ENCODE measurements at regions not wholly inside any gene's neighbourhood (a gene's known extent, or its start where the extent isn't known, plus 50 kb on each side); places are given as distances from the start of the nearest gene placed in this dataset.

- no peak overlapping the region for H3K56ac ChIP-seq (ENCODE audit: insufficient read length, low read depth, low read length)
- no peaks in the 10 kb centered on the region for H4K20me1 ChIP-seq (ENCODE audit: control insufficient read depth, insufficient read depth, insufficient read length)
- Mint-ChIP-seq H3K9me3 (peaks cover 2% of the 10 kb centered on the region in 2 experiments; a peak in 1 of 5 replicates), H3K27me3 (ENCODE audit: low read depth) (peaks cover 7% of the 10 kb centered on the region), H3K4me3 (no peak overlapping the region), H3K4me1 (peaks cover 5 to 14% of the 10 kb centered on the region in 2 experiments), H3K36me3 (ENCODE audit: insufficient read depth in 1 of 3, low read depth in 3 of 3) (no peaks in the 10 kb centered on the region), H3K27ac (peak overlapping the region in 1 of 3 experiments; percentile 14; a peak in 1 of 7 replicates)
- H4K5ac ChIP-seq (ENCODE audit: insufficient read length, low read depth, low read length), result no peak overlapping the region
- H4K8ac ChIP-seq (replicated peaks; ENCODE audit: insufficient read length, low read depth, low read length), result no peak overlapping the region
- no peak overlapping the region for H2AFZ ChIP-seq (ENCODE audit: low read length)
- H3K23me2 ChIP-seq (ENCODE audit: insufficient read length, low read depth, low read length, poor library complexity, severe bottlenecking), result no peaks in the 10 kb centered on the region
- H2BK15ac ChIP-seq (ENCODE audit: low read depth, low read length), result no peak overlapping the region
- H3K27ac ChIP-seq (ENCODE audit: insufficient read length, low read depth, low read length), result no peak overlapping the region
- H3K4me2 ChIP-seq (ENCODE audit: insufficient read depth, insufficient read length, low read length), result no peak overlapping the region
- no peak overlapping the region for H3K9ac ChIP-seq (ENCODE audit: extremely low read depth, insufficient read length, low read length)
- no peaks in the 10 kb centered on the region for H3K79me2 ChIP-seq (ENCODE audit: insufficient read depth, low read length)
- H3T11ph ChIP-seq (ENCODE audit: low read length), result no peak overlapping the region
- TF ChIP-seq CTCF (conservative IDR thresholded peaks at IDR 0.05), result no peak
- H3K79me1 ChIP-seq (ENCODE audit: insufficient read depth, low read depth, low read length, poor library complexity, severe bottlenecking), result no peaks in the 10 kb centered on the region
- H2BK120ac ChIP-seq (ENCODE audit: low read depth, low read length, poor library complexity, severe bottlenecking), result no peak overlapping the region
- no peak overlapping the region for H3K4ac ChIP-seq (ENCODE audit: low read depth, low read length)
- no peak for DNase-seq
- H2BK12ac ChIP-seq (ENCODE audit: insufficient read length, low read depth, low read length), result no peak overlapping the region
- H3K4me1 ChIP-seq (ENCODE audit: insufficient read depth, low read length), result no peaks in the 10 kb centered on the region
- H3K23ac ChIP-seq (ENCODE audit: insufficient read length, low read depth, low read length), result no peak overlapping the region
- no peak overlapping the region for H3K14ac ChIP-seq (ENCODE audit: insufficient read depth, low read length)
- no peaks in the 10 kb centered on the region for H3K27me3 ChIP-seq (ENCODE audit: insufficient read depth, low read length)
- no peak overlapping the region for H2BK20ac ChIP-seq (ENCODE audit: low read depth, low read length, poor library complexity, severe bottlenecking)
- no peak overlapping the region for H3K18ac ChIP-seq (ENCODE audit: insufficient read length, low read depth, low read length)
- H2BK5ac ChIP-seq (ENCODE audit: insufficient read length, low read length), result no peak overlapping the region
- WGBS (ENCODE audit: extremely low coverage, insufficient read length, low lambda C conversion rate), result no CpG with 5 or more reads among the region's 6 CpGs
- no peaks in the 10 kb centered on the region for H3K9me3 ChIP-seq (ENCODE audit: control insufficient read depth, low read depth, low read length)
- H4K91ac ChIP-seq (ENCODE audit: insufficient read length, low read depth, low read length), result no peak overlapping the region
- H2AK5ac ChIP-seq (ENCODE audit: insufficient read length, low read length), result no peak overlapping the region
Observed at GRCh38 chr20:22807646-22808244, 223.4 kb upstream of the FOXA2 start.
